HG03378 (cell line): ENCODE measurements at regions not wholly inside any gene's neighbourhood (a gene's known extent, or its start where the extent isn't known, plus 50 kb on each side); places are given as distances from the start of the nearest gene placed in this dataset.

ENCODE experiments used
- ATAC-seq: cut with Tn5 transposase; IDR thresholded peaks from one replicate; pipeline ENCODE4 v1.9.1; 2021; ENCODE audit warnings: mild to moderate bottlenecking, moderate library complexity; ENCODE audit not compliant: unreplicated experiment

DNA sequence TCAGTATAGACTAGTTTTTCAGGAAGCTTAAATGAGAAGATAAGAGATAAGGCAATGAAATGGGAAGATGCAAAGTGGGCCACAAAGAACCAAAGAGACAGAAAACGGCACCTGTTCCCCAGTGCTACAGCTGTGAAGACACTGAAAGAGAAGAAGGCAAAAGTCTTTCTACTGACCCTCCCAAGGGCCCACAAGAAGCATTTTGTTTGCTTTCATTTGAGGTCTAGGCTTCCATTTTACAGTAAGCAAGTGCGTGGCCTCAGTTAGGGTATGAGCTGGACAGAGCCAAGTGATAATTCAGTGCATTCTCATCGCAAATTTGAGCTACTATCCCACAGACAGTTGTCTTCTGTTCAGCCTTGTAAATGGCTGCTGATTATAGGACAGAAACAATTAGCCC lies 53.4 kb upstream of the STK17B start:
- no peak for ATAC-seq

DNA sequence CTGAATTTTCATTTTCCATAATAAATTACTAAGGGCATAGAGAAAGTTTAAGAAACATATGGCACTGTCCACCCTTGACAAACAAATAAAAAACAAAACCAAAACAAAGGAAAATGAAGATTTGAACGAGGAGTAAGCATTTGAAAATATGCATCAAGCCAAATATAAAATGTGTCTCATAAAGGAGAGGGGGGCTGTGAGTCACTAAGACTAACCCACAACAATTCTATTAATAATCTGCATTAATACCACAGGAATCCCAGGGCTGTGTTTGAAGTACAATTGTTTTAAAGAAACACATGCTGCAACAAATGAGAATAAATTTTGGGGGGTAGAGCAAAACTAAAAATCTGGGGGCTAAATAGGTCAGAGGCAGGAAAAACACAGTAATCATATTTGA lies 53.8 kb upstream of the STK17B start:
- no peak for ATAC-seq

DNA sequence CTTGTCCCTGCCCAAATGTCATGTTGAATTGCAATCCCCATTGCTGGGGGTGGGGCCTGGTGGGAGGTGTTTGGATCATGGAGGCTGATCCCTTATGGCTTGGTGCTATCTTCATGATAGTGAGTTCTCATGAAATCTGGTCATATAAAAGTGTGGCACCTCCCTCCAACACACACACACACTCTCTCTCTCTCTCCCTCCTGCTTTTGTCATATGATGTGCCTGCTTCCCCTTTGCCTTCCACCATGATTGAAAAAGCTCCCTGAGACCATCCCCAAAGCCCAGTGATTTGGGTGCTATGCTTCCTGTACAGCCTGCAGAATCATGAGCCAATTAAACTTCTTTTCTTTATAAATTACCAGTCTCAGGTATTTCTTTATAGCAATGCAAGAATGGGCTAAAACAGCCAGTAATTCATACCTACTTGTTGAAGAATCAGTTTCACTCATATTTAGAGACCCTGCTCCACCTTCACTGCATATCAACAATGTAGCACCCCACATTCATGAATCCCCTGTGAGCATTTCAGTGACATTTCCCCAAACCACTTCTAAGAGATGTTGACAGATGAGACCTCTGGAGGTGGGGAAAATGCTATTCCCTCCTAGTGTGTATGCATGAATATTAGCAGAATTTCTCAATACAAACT lies 54.8 kb upstream of the STK17B start:
- ATAC-seq, result no peak

DNA sequence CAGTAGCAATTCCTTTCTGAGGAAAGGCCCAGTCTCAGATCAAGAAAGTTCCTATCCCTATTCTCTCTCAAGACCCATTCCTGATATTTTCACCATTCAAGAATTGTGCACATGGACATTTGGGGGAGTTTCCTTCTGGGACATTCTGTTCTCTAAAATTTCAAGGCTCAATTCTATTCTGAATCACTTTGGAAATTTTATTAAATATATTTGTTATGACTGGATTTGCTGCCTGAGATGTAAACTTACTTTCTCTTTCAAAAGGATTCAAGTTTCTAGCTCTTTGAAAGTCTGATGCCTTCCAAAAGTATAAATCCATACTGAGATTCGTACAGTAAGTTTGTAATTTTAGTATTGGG lies 55.3 kb upstream of the STK17B start:
- no peak for ATAC-seq

DNA sequence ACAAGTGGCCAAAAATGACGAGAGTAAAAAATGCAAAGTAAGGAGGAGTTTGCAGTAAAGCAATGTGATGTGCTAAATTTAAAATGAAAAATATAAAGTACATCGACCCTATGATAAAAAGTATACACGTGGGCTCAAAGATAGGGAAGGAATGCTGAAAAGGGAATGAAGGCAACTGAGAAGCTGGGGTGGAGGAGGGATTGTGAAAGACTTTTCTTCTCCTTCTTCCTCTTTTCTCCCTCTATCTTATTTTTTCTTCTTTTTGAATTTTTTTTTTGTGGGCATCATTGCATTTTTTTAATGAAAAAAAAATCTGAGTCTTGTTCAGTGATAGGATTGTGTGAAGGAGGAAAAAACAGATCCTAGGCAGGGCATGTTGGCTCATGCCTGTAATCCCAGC lies 57.6 kb upstream of the STK17B start:
- ATAC-seq, result no peak

DNA sequence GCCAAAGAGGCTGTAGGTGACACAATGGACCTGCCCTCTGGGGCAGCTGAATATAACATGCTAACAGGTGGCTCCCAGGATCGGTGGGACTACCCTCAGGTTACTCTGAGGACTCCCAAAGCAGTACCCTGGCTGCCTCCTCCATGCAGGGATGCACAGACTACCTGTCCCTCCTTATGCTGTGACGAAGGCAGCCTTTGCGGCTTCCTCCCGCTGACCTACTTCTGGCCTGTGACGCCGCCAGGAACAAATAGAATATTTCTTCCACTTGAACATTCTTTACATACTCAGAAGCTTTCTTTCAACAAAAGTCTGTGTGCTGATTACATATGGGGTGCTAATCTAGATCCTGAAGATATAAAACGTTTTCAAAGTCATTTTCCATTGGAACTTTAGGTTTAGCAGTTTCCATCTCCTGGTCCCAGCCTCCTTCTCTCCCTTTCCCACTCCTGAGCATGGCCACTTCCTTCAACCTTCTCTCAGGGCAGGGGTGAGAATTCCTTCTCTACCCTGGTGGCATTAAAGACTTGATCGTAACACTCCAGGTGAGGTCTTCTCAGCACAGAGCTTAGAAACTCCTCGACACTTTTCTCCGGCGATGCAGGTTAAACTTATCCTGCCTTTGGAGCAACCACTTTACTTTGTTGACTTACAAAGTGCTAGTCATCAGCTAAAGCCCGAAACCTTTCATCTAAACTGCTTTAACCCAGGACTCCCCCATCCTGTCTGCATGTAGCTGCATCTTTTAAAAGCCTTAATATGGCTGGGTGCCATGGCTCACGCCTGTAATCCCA lies 58.9 kb upstream of the STK17B start:
- ATAC-seq, result no peak

DNA sequence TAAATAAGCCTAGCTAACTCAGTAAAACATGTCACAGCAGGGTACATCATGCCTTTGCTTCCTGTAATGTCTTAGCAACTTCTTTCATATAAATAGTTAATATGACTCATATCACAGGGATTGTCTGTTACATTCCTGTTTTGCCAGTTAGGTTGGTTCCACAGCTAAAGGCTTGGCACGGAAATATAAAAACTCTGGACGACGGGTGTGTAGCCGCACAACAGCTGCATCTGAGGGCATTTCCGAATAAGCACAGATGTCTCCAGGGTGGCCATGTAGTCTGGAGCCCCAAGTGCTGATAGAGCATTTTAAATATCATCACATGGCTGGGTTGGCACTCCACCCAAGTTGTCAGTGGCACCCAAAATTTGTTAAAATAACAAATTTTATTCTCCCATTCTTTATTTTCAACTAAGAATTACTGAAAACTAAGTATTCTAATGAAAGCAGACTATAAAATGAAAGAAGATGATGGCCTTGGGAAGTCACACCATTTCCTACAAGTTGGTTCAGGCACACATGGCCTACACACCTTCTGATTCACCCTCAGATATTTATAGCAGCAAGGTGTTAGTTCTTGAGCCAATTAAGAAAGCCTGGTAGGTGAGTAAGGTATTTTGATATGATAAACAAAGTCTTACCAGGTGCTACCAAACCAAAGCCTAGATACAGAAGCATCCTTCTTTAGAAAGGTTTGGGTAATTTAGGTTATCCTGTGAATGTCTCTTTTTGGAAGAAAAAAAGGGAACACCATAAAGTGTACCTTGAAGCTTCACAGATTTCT lies 61.8 kb upstream of the STK17B start:
- peak; percentile 18 for ATAC-seq

DNA sequence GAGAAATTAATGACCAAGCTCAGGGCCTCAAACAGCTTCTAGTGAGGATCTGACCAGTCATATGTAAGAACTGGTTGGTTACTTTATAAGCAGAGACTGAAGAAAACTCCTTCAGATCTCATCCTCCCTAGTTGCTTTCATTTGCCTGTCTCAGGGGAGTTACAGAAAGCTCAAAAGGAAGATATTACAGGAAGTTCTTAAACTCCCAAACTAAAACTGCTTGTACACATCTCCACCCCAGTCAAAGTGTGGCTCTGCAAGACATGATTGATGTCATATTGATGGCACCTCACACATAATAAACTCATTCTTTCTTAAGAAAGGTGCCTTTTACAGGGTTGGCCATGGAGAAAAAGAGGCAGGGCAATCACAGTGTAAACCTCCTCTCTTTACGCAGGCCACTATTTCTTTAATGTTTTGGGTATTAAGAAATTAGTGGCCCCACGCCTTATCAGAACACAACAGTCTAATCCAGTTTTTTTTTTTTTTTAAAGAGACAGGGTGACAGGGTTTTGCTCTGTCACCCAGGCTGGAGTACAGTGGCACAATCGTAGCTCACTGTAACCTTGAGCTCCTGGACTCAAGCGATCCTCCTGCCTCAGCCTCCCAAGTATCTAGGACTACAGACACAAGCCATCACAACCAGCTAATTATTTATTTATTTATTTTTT lies 62.6 kb upstream of the STK17B start:
- ATAC-seq, result peak; percentile 80

DNA sequence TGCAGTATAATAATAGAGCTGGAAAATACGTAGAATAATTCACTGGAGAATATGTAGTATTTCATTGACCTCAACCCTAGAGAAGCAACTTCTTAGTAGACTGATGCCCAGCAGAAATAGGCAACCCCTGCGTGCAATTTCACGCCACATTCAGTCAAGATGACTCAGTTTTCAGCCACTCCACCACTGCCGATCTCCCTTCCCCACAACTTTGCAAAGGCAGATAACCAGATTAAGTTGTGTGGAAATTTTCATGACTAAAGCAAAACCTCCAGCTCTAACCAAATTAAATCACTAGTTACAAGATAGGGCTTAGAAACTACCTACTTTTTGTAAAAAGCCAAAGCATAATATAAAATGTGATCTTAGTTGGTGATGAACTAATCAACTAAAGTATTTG lies 63.3 kb upstream of the STK17B start:
- peak; percentile 39 for ATAC-seq

DNA sequence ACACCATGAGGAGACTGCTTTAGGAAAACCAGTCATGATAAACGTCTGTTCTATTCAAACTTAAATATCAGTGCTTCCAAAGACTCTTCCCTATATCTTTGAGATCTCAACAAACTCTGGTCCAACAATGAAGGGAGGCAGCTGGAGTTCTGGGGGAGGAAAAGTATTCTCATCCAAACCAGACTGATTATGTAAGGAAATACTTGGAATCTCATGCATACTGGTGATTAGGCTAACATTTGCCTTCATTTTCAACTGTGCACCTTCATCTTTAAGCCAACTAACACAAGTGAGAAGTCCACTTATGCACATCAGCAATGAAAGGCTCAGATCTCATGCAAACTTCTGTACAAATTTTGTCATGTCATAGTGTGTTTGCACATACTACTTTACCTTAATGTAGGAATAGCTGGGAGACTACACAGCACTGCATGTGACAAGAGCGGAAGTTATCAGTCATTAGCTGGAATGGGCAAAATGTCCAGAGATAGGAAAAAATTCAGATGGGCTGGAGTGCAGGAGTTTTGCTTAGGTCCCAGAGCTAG lies 67.5 kb upstream of the STK17B start:
- no peak for ATAC-seq

DNA sequence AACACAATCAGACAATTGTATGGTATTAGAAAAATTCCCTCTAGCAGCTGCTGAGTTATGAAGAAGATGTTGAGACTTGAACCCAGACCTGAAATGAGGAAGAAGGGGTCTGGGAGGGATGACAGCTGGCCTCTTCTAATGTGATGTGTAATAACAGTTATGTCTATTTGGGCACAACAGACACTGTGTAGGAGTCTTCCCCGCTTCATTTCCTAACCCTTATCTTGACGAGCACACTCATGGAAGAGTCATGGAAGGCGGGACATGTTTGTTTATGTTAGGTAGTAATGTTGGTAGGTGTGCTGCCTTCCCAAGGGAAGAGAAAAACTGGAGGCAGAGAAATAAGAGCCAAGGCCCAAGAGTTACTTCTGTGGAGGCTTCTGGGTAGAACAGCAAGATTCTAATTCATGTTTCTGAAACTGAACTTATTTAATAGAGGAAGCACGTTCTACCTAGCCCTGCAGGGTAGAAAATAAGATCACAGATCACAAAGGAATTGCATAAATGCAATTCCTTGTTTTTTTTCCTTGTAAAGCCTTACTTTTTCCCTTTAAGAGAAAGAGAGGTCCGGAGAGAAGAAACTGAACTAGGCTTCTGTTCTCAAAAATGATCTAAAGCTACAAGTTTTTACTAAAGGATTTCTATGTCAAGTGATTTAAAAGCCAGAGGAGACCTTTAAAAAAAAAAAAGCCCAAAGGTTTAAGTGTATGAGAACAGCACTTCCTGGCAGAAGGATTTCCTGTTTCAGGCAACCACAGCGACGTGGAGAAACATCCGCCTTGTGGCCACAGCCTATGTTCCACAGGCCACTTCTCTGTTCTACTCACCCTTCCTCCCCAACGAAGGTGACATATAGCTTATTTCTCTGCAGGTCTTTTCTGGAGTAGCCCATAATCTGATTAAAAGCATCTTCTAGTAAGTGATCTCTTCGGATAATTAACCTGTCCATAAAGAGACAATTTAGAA lies 68.5 kb upstream of the STK17B start:
- peak; percentile 72 for ATAC-seq

DNA sequence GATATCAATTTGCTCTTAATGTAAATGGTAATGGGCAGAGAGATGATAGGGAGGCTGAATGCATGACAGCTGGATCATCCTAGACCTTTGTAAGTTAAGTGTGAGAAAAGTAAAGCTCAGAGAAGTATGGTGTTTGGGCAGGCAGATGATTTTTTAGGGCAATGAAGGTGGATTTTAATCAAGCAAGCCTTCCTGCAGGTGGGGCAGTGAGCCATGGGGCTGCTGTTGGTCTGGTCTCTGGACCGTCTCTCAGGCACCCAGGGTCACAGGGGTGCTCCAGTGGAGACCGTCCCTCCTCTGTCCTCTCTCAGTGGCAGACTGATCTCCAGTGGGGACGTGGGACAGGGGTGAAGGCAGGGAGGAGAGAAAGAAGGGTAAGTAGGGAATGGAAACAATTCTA lies 69.8 kb upstream of the STK17B start:
- no peak for ATAC-seq

DNA sequence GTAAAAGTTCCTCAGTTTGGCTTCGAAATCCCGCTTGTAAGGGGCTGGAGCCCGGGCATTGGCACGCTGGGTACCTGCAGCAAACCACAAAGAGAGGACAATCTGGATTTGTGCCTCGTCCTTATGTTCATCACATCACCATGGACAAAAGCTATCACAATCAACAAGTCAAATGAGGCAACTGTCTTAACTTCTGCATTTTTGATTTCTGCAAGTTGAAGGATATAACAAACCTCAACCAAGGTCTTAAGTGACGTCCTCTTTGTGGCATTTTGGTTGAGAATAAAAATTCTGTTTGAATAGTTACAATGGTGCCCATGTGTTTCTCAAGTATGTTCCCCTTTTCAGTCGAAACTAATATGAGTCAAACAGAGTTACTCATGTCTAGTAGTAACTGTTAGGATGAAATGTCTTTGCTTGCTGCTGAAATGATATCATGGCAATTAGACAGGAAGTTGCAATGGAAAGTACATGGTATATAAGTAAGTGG lies 70.8 kb upstream of the STK17B start:
- ATAC-seq, result peak; percentile 96

DNA sequence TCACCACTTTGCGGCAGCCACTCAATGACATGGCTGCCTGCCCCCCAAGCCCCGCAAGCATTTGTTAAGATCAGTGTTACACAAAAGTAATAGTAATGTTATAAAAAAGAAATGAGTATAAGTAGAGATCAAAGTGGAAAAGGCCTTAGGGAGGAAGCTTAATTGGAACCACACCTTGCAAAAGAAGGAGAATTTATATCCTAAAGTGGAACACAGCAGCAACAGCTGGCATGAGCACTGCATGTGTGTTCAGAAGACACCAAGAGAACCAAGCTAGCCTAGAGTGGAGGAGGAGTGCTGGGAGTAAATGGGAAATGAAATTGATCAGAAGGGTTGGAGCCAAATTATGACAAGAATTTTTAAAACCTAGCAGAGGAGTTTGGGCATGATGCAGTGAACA lies 73.1 kb upstream of the STK17B start:
- ATAC-seq, result no peak

DNA sequence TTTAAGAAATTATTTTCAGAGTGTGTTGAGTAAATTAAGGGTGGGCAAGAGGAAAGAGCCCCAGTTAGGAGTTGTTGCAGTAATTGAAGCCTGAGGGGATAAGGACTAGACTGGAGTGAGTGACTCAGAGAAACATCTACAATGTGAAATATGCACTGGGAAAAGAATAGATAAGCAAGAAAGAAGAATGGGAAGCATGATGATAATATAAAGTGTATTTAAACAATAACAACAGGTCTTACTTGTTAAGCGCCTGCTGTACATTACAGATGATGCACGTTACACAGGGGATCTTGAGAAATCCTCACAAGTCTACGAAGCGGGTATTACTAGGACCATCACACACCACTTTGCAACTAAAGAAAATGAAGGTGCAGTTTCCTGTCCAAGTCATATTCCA lies 73.6 kb upstream of the STK17B start:
- ATAC-seq, result no peak

DNA sequence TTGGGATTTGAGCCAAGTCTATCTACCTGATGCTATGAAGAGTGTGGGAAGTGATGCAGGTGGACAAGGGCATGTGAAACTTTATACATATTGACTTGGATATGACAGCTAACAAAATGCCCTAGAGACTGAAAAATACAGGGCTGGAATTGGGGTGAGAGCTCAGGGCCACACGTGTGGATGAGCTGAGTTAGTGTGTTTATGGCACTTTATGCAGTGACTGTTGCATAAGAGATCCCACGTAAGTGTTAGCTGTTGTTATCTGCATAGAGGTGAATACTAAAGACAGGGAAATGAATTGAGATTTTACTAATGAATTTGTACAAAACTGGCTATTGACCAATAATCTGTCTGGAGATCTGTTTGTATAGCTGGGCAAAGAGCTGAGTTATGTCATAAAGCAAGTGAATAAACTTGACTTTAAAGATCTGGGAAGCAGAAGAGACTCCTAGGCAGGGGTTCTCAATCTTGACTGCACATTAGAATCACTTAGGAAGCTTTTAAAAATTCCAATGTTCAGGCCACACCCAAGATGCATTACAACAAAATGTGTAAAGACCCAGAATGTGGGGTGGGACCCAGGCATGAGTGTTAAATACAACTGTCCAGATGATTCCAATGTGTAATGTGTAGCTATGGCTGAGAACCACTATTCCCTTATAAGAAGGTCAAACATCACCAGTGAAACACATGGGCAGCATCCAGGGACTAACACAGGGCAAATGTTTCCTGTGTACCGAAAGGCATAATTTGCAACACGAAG lies 74.2 kb upstream of the STK17B start:
- ATAC-seq, result no peak

DNA sequence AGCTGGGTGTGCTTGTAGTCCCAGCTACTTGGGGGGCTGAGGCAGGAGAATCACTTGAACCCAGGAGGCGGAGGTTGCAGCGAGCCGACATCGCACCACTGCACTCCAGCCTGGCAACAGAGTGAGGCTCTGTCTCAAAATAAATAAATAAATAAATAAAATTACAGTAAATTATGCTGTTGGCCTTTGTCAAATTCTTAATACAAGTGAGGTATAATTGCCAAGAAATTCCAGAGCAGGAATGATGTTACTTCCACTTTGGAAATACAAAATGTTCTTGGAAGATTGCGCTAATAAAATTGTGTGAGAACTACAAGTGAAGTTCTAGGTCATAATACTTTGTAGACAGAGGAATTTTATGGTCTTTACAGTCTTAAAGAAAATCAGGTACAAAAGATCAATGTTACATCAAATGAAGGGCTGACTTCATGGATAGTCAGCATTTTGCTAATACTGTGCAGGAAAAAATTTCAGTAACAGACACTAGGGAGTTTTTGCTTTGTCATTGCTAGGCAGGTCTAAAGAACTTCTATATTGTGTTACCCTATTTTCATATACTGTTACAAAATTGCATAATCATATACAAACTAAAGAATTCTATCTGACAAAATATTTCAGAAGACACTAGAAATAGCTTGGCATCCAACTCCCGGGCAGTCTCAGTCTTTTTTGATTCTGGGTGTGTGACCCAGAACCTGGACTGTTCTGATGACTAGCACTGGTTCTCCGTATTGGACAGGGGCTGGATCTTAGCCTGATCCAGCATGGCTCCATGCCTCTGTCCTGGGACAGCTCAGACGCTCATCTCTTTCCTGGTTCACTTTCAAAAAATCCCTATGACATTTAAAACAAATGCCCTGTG lies 76.0 kb upstream of the STK17B start:
- ATAC-seq, result no peak

DNA sequence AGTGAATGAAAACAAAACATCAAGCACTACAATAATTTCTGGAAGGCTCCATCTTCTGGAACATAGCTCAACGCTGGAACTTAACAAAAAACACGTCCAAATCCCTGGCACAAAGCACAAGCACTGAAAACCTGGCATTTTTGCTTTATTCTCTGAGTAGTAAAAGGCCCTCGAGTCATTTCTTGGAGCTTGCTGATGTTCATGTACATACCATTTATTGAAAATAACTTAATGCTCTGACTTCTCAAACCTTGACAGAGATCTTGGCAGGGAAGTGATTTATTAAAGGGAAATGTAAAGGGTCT lies 76.5 kb upstream of the STK17B start:
- ATAC-seq, result no peak
